ENCODE measurements at regions not wholly inside any gene's neighbourhood (a gene's known extent, or its start where the extent isn't known, plus 50 kb on each side); places are given as distances from the start of the nearest gene placed in this dataset.

DNA sequence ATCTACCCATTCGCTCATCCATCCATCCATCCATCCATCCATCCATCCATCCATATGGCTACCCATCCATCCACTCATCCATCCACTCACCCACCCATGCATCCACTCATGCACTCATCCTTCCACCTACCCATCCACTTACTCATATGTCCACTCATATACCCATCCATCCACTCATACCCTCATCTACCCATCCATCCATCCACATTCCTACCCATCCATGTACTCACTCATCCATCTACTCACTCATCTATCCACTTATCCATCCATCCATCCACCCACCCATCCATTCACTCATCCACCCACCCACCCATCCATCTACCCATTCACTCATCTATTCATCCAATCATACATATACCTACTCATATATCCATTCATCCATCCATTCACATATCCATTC lies 112.0 kb downstream of the RBFOX3 start:
- WGBS (ENCODE audit: extremely low coverage, insufficient read length, low lambda C conversion rate): no CpG with 5 or more reads among the region's 1 CpG
- H2AK5ac ChIP-seq (ENCODE audit: insufficient read length, low read length): no peak overlapping the region

More for the DNA sequence above, 112.0 kb downstream of the RBFOX3 start:
- no peak overlapping the region for H2AFZ ChIP-seq (ENCODE audit: low read length)
- no peaks in the 10 kb centered on the region for H3K4me1 ChIP-seq (ENCODE audit: insufficient read depth, low read length)
- H3K23me2 ChIP-seq (ENCODE audit: insufficient read length, low read depth, low read length, poor library complexity, severe bottlenecking): no peaks in the 10 kb centered on the region
- no peak overlapping the region for H4K5ac ChIP-seq (ENCODE audit: insufficient read length, low read depth, low read length)
- Mint-ChIP-seq H3K4me3 (no peak overlapping the region), H3K4me1 (peaks cover 3 to 21% of the 10 kb centered on the region in 2 experiments; a peak in 2 of 4 replicates), H3K27ac (no peak overlapping the region), H3K27me3 (ENCODE audit: low read depth) (peaks cover 3% of the 10 kb centered on the region), H3K9me3 (peaks cover 0 to 3% of the 10 kb centered on the region in 2 experiments; a peak in 1 of 5 replicates), H3K36me3 (ENCODE audit: insufficient read depth in 1 of 3, low read depth in 3 of 3) (no peaks in the 10 kb centered on the region)
- no peak overlapping the region for H3K14ac ChIP-seq (ENCODE audit: insufficient read depth, low read length)
- H3K4ac ChIP-seq (ENCODE audit: low read depth, low read length): no peak overlapping the region
- H2BK15ac ChIP-seq (ENCODE audit: low read depth, low read length): no peak overlapping the region
- H4K8ac ChIP-seq (replicated peaks; ENCODE audit: insufficient read length, low read depth, low read length): no peak overlapping the region
- no peak overlapping the region for H3K18ac ChIP-seq (ENCODE audit: insufficient read length, low read depth, low read length)
- H4K91ac ChIP-seq (ENCODE audit: insufficient read length, low read depth, low read length): no peak overlapping the region
- H3K56ac ChIP-seq (ENCODE audit: insufficient read length, low read depth, low read length): no peak overlapping the region
- no peak overlapping the region for H2BK120ac ChIP-seq (ENCODE audit: low read depth, low read length, poor library complexity, severe bottlenecking)
- H2BK12ac ChIP-seq (ENCODE audit: insufficient read length, low read depth, low read length): no peak overlapping the region
- H2BK5ac ChIP-seq (ENCODE audit: insufficient read length, low read length): no peak overlapping the region
- TF ChIP-seq, protein P1, sequence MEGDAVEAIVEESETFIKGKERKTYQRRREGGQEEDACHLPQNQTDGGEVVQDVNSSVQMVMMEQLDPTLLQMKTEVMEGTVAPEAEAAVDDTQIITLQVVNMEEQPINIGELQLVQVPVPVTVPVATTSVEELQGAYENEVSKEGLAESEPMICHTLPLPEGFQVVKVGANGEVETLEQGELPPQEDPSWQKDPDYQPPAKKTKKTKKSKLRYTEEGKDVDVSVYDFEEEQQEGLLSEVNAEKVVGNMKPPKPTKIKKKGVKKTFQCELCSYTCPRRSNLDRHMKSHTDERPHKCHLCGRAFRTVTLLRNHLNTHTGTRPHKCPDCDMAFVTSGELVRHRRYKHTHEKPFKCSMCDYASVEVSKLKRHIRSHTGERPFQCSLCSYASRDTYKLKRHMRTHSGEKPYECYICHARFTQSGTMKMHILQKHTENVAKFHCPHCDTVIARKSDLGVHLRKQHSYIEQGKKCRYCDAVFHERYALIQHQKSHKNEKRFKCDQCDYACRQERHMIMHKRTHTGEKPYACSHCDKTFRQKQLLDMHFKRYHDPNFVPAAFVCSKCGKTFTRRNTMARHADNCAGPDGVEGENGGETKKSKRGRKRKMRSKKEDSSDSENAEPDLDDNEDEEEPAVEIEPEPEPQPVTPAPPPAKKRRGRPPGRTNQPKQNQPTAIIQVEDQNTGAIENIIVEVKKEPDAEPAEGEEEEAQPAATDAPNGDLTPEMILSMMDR (conservative IDR thresholded peaks at IDR 0.05): no peak
- no peak overlapping the region for H3K27ac ChIP-seq (ENCODE audit: insufficient read length, low read depth, low read length)
- H3K9ac ChIP-seq (ENCODE audit: extremely low read depth, insufficient read length, low read length): no peak overlapping the region
- no peaks in the 10 kb centered on the region for H4K20me1 ChIP-seq (ENCODE audit: control insufficient read depth, insufficient read depth, insufficient read length)
- no peak for DNase-seq
- no peak overlapping the region for H3T11ph ChIP-seq (ENCODE audit: low read length)
- no peak overlapping the region for H3K4me2 ChIP-seq (ENCODE audit: insufficient read depth, insufficient read length, low read length)
- no peak overlapping the region for H3K23ac ChIP-seq (ENCODE audit: insufficient read length, low read depth, low read length)
- no peak overlapping the region for H2BK20ac ChIP-seq (ENCODE audit: low read depth, low read length, poor library complexity, severe bottlenecking)
- no peaks in the 10 kb centered on the region for H3K9me3 ChIP-seq (ENCODE audit: control insufficient read depth, low read depth, low read length)
- H3K27me3 ChIP-seq (ENCODE audit: insufficient read depth, low read length): no peaks in the 10 kb centered on the region
- no peaks in the 10 kb centered on the region for H3K79me1 ChIP-seq (ENCODE audit: insufficient read depth, low read depth, low read length, poor library complexity, severe bottlenecking)
- H3K79me2 ChIP-seq (ENCODE audit: insufficient read depth, low read length): no peaks in the 10 kb centered on the region

Measured in H9 (cell line).